ENCODE measurements at regions not wholly inside any gene's neighbourhood (a gene's known extent, or its start where the extent isn't known, plus 50 kb on each side); places are given as distances from the start of the nearest gene placed in this dataset.

DNA sequence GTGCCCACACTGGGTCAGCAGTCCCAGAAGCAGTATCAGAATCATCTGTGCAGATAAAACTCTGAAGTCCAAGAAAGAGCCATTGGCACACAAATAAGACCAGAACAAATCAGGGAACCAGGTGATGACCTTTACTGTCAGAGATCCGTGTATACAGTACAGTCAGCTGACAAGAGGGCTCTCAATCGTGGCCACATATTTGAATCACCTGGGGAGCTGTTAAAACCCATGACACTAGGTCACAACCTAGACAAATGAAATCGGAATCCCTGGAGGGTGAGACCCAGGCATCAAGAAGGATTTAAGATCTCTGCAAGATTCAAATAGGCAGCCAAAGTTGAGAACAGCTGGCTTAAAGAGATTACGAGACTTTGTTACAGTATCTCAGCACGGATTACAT, 807.1 kb downstream of the RNF144A start:
- no TSS peak for BruUV-seq (replicated peaks)
- Mint-ChIP-seq H3K27ac (ENCODE audit: unreplicated experiment) (no peak overlapping the region), H3K27me3 (ENCODE audit: insufficient read depth, unreplicated experiment) (no peaks in the 10 kb centered on the region), H3K4me3 (ENCODE audit: unreplicated experiment) (no peak overlapping the region), H3K9me3 (ENCODE audit: unreplicated experiment) (no peaks in the 10 kb centered on the region), H3K36me3 (ENCODE audit: insufficient read depth, unreplicated experiment) (no peaks in the 10 kb centered on the region), H3K4me1 (ENCODE audit: low read depth, unreplicated experiment) (peaks cover 6% of the 10 kb centered on the region)
- TF ChIP-seq, protein P1, sequence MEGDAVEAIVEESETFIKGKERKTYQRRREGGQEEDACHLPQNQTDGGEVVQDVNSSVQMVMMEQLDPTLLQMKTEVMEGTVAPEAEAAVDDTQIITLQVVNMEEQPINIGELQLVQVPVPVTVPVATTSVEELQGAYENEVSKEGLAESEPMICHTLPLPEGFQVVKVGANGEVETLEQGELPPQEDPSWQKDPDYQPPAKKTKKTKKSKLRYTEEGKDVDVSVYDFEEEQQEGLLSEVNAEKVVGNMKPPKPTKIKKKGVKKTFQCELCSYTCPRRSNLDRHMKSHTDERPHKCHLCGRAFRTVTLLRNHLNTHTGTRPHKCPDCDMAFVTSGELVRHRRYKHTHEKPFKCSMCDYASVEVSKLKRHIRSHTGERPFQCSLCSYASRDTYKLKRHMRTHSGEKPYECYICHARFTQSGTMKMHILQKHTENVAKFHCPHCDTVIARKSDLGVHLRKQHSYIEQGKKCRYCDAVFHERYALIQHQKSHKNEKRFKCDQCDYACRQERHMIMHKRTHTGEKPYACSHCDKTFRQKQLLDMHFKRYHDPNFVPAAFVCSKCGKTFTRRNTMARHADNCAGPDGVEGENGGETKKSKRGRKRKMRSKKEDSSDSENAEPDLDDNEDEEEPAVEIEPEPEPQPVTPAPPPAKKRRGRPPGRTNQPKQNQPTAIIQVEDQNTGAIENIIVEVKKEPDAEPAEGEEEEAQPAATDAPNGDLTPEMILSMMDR (IDR thresholded peaks at IDR 0.05; ENCODE audit: insufficient read depth in 1 of 2, low read depth in 1 of 2, low read length in 1 of 2, severe bottlenecking in 1 of 2, unreplicated experiment in 1 of 2): no peak
- no peak for DNase-seq
- no peak overlapping the region for H3K4me3 ChIP-seq (ENCODE audit: low read depth, low read length)
- ChIA-PET POLR2A (no interaction called here), CTCF (no interaction called here)
- intact Hi-C loops (cut with micrococcal nuclease; ENCODE audit: unreplicated experiment): no loop called here
- H3K4me1 ChIP-seq: no peaks in the 10 kb centered on the region
- H3K9me3 ChIP-seq: no peaks in the 10 kb centered on the region
- H3K36me3 ChIP-seq (ENCODE audit: control insufficient read depth, insufficient read depth, low read length): no peaks in the 10 kb centered on the region
- H3K27me3 ChIP-seq (replicated peaks; ENCODE audit: control insufficient read depth, insufficient read depth, low read length): no peaks in the 10 kb centered on the region

DNA sequence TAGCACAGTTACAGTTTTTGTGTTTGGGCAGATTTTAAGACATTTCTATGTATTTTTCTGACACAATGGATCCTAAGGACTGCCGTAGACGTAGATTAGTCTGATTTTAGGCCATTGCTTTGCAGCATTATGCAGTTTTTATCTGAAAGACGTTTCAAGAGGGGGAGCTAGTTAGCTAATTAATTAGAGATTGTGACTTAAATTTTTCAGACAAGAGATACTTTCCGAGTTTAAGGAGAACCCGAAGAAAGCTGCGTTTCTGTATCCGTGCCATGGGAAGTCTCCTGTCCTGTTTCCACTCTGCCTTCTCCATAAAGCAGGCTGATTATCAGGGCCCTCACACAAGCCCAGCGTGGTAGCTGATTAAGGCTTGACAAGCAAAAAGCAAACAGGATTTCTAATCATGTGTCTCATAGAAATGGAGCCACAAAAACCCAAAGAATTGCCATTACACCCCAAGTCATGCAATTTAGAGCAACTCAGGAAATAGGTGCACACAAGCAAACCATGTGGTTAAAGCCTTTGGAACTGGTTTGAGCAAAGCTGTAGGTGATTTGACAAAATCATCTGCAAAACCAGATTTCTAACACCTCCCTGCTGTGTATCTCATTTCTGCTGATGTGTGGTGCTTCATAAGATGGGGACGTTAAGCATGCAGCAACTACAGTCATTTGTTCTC, 808.1 kb downstream of the RNF144A start:
- H3K27me3 ChIP-seq (replicated peaks; ENCODE audit: control insufficient read depth, insufficient read depth, low read length): no peaks in the 10 kb centered on the region

DNA sequence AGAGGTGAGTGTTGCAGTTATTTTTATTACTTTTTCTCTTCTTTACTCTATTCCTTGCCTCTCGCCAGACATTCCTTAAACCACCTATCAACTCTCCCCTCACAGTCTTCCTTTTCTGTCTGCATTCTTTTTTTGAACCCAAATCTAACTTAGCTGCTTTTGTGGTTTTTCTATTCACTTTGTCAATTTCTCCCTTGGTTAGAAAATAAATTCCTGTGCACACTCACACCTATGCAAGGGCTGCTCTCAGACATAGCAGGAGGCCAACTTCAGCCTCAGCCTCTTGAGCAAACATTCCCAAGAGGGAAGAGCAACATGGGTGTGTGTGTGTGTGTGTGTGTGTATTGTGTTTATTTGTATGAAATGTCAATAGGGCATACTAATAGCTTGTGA, 808.6 kb downstream of the RNF144A start:
- CTCF ChIA-PET: interaction anchor here (0.6 kb wide), 1 partner anchor 21 kb away, joined by 4 read pairs; no protein-coding TSS in a partner anchor
- Mint-ChIP-seq H3K4me3 (ENCODE audit: unreplicated experiment) (no peak overlapping the region), H3K27me3 (ENCODE audit: insufficient read depth, unreplicated experiment) (no peaks in the 10 kb centered on the region), H3K36me3 (ENCODE audit: insufficient read depth, unreplicated experiment) (no peaks in the 10 kb centered on the region), H3K4me1 (ENCODE audit: low read depth, unreplicated experiment) (peaks cover 6% of the 10 kb centered on the region), H3K27ac (ENCODE audit: unreplicated experiment) (no peak overlapping the region), H3K9me3 (ENCODE audit: unreplicated experiment) (no peaks in the 10 kb centered on the region)
- Histone ChIP-seq H3K4me1 (no peaks in the 10 kb centered on the region), H3K36me3 (ENCODE audit: control insufficient read depth, insufficient read depth, low read length) (no peaks in the 10 kb centered on the region), H3K27me3 (replicated peaks; ENCODE audit: control insufficient read depth, insufficient read depth, low read length) (no peaks in the 10 kb centered on the region), H3K4me3 (ENCODE audit: low read depth, low read length) (no peak overlapping the region), H3K9me3 (no peaks in the 10 kb centered on the region)
- POLR2A ChIA-PET: no interaction called here
- BruUV-seq (replicated peaks): no TSS peak
- intact Hi-C loops (cut with micrococcal nuclease; ENCODE audit: unreplicated experiment): no loop called here
- TF ChIP-seq, protein P1 (IDR thresholded peaks at IDR 0.05; ENCODE audit: insufficient read depth in 1 of 2, low read depth in 1 of 2, low read length in 1 of 2, severe bottlenecking in 1 of 2, unreplicated experiment in 1 of 2): no peak
- DNase-seq: no peak

More for the DNA sequence above, 808.1 kb downstream of the RNF144A start:
- Mint-ChIP-seq H3K4me1 (ENCODE audit: low read depth, unreplicated experiment) (peaks cover 6% of the 10 kb centered on the region), H3K9me3 (ENCODE audit: unreplicated experiment) (no peaks in the 10 kb centered on the region), H3K4me3 (ENCODE audit: unreplicated experiment) (no peak overlapping the region), H3K27ac (ENCODE audit: unreplicated experiment) (no peak overlapping the region), H3K27me3 (ENCODE audit: insufficient read depth, unreplicated experiment) (no peaks in the 10 kb centered on the region), H3K36me3 (ENCODE audit: insufficient read depth, unreplicated experiment) (no peaks in the 10 kb centered on the region)
- POLR2A ChIA-PET: no interaction called here
- BruUV-seq (replicated peaks): no TSS peak
- Histone ChIP-seq H3K36me3 (ENCODE audit: control insufficient read depth, insufficient read depth, low read length) (no peaks in the 10 kb centered on the region), H3K4me3 (ENCODE audit: low read depth, low read length) (no peak overlapping the region), H3K9me3 (no peaks in the 10 kb centered on the region), H3K4me1 (no peaks in the 10 kb centered on the region)
- TF ChIP-seq, protein P1 (IDR thresholded peaks at IDR 0.05; ENCODE audit: insufficient read depth in 1 of 2, low read depth in 1 of 2, low read length in 1 of 2, severe bottlenecking in 1 of 2, unreplicated experiment in 1 of 2): no peak
- intact Hi-C loops (cut with micrococcal nuclease; ENCODE audit: unreplicated experiment): no loop called here
- CTCF ChIA-PET: interaction anchor here (0.6 kb wide), 2 partner anchors 21 to 256 kb away, joined by 3 to 4 read pairs; no protein-coding TSS in a partner anchor
- no peak for DNase-seq

All from Caco-2 (cell line).